GM12891 (cell line): ENCODE measurements at regions not wholly inside any gene's neighbourhood (a gene's known extent, or its start where the extent isn't known, plus 50 kb on each side); places are given as distances from the start of the nearest gene placed in this dataset.

ENCODE experiments used
- PAX5 ChIP-seq: IDR thresholded peaks from 2 replicates; pipeline ENCODE4 v1.6.1; 2011; ENCODE audit warnings: low read length, moderate library complexity, mild to moderate bottlenecking; ENCODE audit not compliant: insufficient read depth, severe bottlenecking
- POLR2A ChIP-seq: IDR thresholded peaks from 2 replicates; pipeline ENCODE4 v1.6.1; 2011; ENCODE audit warnings: low read depth, low read length, control low read depth
- POLR2AphosphoS5 ChIP-seq: IDR thresholded peaks from 2 replicates; pipeline ENCODE4 v1.6.1; 2011; ENCODE audit warnings: low read depth, low read length, control low read depth
- TAF1 ChIP-seq: IDR thresholded peaks from 2 replicates; pipeline ENCODE4 v1.6.1; 2011; ENCODE audit warnings: low read depth, low read length, control low read depth

DNA sequence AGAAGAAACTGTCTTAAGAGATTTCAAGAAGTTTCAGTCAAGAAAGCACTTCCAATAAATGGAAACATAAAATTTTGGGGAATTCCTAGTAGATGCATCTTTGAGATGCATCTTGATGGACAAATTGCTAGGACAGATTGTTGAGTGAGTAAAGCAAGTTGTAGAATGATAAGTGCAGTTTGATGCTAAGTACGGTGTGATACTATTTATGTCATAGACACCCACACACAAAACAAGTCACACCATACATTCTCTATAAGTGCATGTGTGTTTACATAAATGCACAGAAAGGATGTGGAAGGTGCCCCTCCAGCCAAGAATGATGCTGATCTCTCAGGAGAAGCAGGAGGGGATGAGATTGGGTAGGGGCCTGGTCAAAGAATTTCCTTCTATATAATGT lies 375.7 kb downstream of the FOXO1 start:
- TF ChIP-seq POLR2A (no peak), TAF1 (no peak), POLR2AphosphoS5 (no peak), PAX5 (no peak)
